ENCODE measurements at regions not wholly inside any gene's neighbourhood (a gene's known extent, or its start where the extent isn't known, plus 50 kb on each side); places are given as distances from the start of the nearest gene placed in this dataset.
"Not testable (repeated sequence)": the region's sequence is repeated elsewhere in the genome, so short reads cannot be mapped to it uniquely, and the experiment has no call there.

DNA sequence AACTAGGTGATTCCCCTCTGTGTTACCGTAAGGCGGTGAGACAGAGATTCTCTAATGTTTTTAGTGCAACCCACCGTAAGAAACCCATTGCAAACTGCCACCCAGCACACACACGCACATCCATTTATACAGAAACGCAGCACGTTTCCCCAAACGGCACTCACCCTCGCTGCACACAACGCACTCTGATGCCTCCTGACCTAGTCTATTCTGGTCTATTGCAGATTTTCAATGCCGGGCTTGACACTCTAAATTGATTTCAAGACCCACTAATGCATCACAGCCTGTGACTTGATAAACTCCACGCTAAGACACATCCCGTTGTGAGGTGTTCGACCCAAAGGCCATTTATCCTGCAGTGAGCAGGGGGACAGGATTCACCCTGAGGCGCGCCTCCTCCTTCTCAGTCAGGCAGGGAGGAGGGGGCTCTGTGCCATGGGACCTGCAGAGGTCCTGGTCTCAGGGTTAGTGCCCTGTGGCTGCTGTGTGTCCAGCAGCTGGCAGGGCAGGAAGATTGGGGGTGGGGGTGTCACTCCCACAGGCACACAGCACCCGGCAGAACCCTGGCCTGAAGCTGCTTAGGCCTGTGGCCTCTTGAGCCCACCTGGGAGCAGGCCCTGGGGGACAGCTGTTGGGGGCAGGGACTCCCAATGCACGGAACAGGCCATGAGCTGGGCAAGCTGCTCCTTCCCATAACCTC, 335.6 kb downstream of the PREX1 start:
- no peak overlapping the region for H3K27ac ChIP-seq (ENCODE audit: low read depth, low read length)
- WGBS, 2 experiments (ENCODE audit: insufficient coverage in 1 of 2, insufficient read length in 1 of 2) = 93 to 95% methylated on average over 15 to 17 of the region's 17 CpGs
- no peaks in the 10 kb centered on the region for H3K9me3 ChIP-seq (ENCODE audit: control insufficient read depth, low read length)
- no peak overlapping the region for H3K9ac ChIP-seq (ENCODE audit: extremely low read depth, low read length, poor library complexity, severe bottlenecking)
- peak; percentile 25 for DNase-seq
- H3K4me1 Mint-ChIP-seq = no peaks in the 10 kb centered on the region
- TF ChIP-seq, protein P1, sequence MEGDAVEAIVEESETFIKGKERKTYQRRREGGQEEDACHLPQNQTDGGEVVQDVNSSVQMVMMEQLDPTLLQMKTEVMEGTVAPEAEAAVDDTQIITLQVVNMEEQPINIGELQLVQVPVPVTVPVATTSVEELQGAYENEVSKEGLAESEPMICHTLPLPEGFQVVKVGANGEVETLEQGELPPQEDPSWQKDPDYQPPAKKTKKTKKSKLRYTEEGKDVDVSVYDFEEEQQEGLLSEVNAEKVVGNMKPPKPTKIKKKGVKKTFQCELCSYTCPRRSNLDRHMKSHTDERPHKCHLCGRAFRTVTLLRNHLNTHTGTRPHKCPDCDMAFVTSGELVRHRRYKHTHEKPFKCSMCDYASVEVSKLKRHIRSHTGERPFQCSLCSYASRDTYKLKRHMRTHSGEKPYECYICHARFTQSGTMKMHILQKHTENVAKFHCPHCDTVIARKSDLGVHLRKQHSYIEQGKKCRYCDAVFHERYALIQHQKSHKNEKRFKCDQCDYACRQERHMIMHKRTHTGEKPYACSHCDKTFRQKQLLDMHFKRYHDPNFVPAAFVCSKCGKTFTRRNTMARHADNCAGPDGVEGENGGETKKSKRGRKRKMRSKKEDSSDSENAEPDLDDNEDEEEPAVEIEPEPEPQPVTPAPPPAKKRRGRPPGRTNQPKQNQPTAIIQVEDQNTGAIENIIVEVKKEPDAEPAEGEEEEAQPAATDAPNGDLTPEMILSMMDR (conservative IDR thresholded peaks at IDR 0.05) = no peak
- no peak overlapping the region for H3K4me3 ChIP-seq (ENCODE audit: low read length)
- no peaks in the 10 kb centered on the region for H3K9me3 Mint-ChIP-seq
- H3K4me1 ChIP-seq (ENCODE audit: control insufficient read depth, insufficient read depth, low read length) = peaks cover 6% of the 10 kb centered on the region
- peaks cover 2% of the 10 kb centered on the region for H3K27me3 Mint-ChIP-seq (ENCODE audit: insufficient read depth)
- no peak overlapping the region for H3K4me3 Mint-ChIP-seq
- H3K27ac Mint-ChIP-seq = no peak overlapping the region
- H3K27me3 ChIP-seq (ENCODE audit: control insufficient read depth, insufficient read depth, low read length, poor library complexity, severe bottlenecking) = no peaks in the 10 kb centered on the region
- no peaks in the 10 kb centered on the region for H3K36me3 ChIP-seq (ENCODE audit: control insufficient read depth, insufficient read depth, low read length)
- no peaks in the 10 kb centered on the region for H3K36me3 Mint-ChIP-seq (ENCODE audit: low read depth)

DNA sequence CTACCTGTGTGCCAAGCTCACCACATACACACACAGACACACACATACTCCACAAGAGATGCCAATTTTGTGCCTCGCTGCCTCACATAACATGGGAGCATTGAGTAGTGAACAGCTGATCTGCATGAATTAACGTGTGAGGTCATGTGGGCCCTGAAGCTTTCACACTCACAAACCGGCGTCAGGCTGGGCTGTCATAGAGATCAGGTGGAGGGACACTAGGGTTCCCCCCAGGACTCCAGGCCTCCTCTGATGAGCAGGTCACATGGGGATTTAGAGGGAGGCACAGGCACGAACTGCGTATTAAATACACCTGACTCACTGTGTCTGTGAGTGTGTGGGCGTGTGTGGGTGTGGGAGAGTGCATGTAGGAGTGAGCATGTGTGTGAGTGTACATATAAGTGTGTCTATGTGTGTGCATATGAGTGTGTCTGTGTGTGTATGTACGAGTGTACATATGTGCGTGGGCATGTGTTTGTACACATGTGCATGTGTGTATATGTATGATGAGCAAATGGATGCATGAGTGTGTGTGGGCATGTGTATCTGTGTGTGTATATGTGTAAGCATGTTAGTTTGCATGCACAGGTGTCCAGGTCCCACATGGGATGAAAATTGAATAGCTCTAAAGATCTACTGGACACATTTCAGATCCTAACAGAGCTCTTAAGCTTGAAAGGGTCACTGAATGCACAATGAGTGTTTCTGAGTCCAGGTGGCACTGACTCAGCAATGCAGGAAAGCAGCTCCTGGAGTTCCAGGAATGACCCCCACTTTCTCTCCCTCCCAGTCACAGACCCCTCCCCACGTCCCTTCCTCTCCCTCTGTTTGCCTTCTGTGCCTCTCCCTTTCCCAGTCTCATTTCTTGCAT, 336.6 kb downstream of the PREX1 start:
- Mint-ChIP-seq H3K27me3 (ENCODE audit: insufficient read depth) (peaks cover 2% of the 10 kb centered on the region), H3K27ac (no peak overlapping the region), H3K9me3 (no peaks in the 10 kb centered on the region), H3K4me1 (no peaks in the 10 kb centered on the region), H3K36me3 (ENCODE audit: low read depth) (no peaks in the 10 kb centered on the region), H3K4me3 (no peak overlapping the region)
- Histone ChIP-seq H3K9ac (ENCODE audit: extremely low read depth, low read length, poor library complexity, severe bottlenecking) (no peak overlapping the region), H3K4me1 (ENCODE audit: control insufficient read depth, insufficient read depth, low read length) (peaks cover 6% of the 10 kb centered on the region), H3K9me3 (ENCODE audit: control insufficient read depth, low read length) (no peaks in the 10 kb centered on the region), H3K36me3 (ENCODE audit: control insufficient read depth, insufficient read depth, low read length) (no peaks in the 10 kb centered on the region), H3K4me3 (ENCODE audit: low read length) (no peak overlapping the region), H3K27me3 (ENCODE audit: control insufficient read depth, insufficient read depth, low read length, poor library complexity, severe bottlenecking) (no peaks in the 10 kb centered on the region), H3K27ac (ENCODE audit: low read depth, low read length) (no peak overlapping the region)
- DNase-seq = peak; percentile 25
- TF ChIP-seq, protein P1 (conservative IDR thresholded peaks at IDR 0.05) = no peak
- WGBS, 2 experiments (ENCODE audit: insufficient coverage in 1 of 2, insufficient read length in 1 of 2) = 93 to 95% methylated on average over 7 to 10 of the region's 10 CpGs

DNA sequence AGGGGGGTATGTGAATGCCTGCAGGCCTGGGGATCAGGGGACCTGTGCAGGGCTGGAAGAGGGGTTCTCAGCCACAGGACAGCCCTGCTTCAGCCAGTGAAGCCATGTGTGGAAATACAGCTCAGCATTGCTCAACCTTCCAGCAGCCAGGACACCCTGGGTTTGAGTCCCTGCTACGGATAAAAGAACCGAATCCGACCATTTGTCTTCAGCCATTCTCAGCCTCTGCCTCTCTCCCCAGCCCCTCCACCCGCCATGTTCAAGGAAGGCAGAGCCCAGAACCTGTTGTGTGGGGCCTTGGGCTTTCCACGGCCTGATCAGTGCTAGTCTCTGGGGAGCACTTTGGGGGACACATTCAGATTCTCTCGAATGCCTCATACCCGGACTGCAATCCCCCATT, 337.5 kb downstream of the PREX1 start:
- H3K9ac ChIP-seq (ENCODE audit: extremely low read depth, low read length, poor library complexity, severe bottlenecking); H3K27ac Mint-ChIP-seq; H3K36me3 Mint-ChIP-seq (ENCODE audit: low read depth); H3K27me3 Mint-ChIP-seq (ENCODE audit: insufficient read depth); H3K4me1 ChIP-seq (ENCODE audit: control insufficient read depth, insufficient read depth, low read length); H3K9me3 ChIP-seq (ENCODE audit: control insufficient read depth, low read length); H3K4me3 ChIP-seq (ENCODE audit: low read length); H3K27ac ChIP-seq (ENCODE audit: low read depth, low read length); H3K4me3 Mint-ChIP-seq; H3K4me1 Mint-ChIP-seq; H3K9me3 Mint-ChIP-seq; H3K27me3 ChIP-seq (ENCODE audit: control insufficient read depth, insufficient read depth, low read length, poor library complexity, severe bottlenecking); H3K36me3 ChIP-seq (ENCODE audit: control insufficient read depth, insufficient read depth, low read length): not testable (repeated sequence)
- peak; percentile 35 for DNase-seq
- 74 to 100% methylated on average over 1 to 7 of the region's 7 CpGs for WGBS, 2 experiments (ENCODE audit: insufficient coverage in 1 of 2, insufficient read length in 1 of 2)
